A549 (cell line): ENCODE measurements at regions not wholly inside any gene's neighbourhood (a gene's known extent, or its start where the extent isn't known, plus 50 kb on each side); places are given as distances from the start of the nearest gene placed in this dataset.

Source experiments
- CTCF ChIP-seq: fragments of >200 bp; sonication (Bioruptor Twin); formaldehyde crosslinking; IDR thresholded peaks from 3 replicates; pipeline ENCODE4 v1.5.1; 2016
- EP300 ChIP-seq, 2 experiments: fragments of >200 bp; sonication (Bioruptor Twin); formaldehyde crosslinking; IDR thresholded peaks; 2 replicates in 1 of 2; 3 replicates in 1 of 2; pipeline ENCODE4 v1.6.1; 2016 to 2017
- FOSL2 ChIP-seq, 2 experiments: fragments of 450-650 bp in 1 of 2; fragments of >200 bp in 1 of 2; sonication (Bioruptor Twin) in 1 of 2; formaldehyde crosslinking; IDR thresholded peaks; 2 replicates each; pipeline versions ENCODE4 v1.5.0 to v1.6.1; 2016 to 2020; ENCODE audit warnings: mild to moderate bottlenecking in 1 of 2, moderate library complexity in 1 of 2
- HDAC2 ChIP-seq: fragments of 200-600 bp; sonication (generic); IDR thresholded peaks from 2 replicates; pipeline ENCODE4 v1.6.1; 2016
- NFE2L2 ChIP-seq: fragments of 150-350 bp; conservative IDR thresholded peaks from 2 replicates; pipeline ENCODE4 v1.6.1; 2014; ENCODE audit warnings: low read length
- POLR2A ChIP-seq: IDR thresholded peaks from 2 replicates; pipeline ENCODE4 v1.6.1; 2012; ENCODE audit warnings: mild to moderate bottlenecking, low read length
- POLR2AphosphoS2 ChIP-seq: conservative IDR thresholded peaks from 2 replicates; pipeline ENCODE4 v1.6.1; 2012; ENCODE audit warnings: low read length, improper control_type of control experiment, inconsistent platforms
- TF ChIP-seq, protein P1 (sequence below): IDR thresholded peaks from 2 replicates; pipeline ENCODE4 v1.6.1; 2012

DNA sequence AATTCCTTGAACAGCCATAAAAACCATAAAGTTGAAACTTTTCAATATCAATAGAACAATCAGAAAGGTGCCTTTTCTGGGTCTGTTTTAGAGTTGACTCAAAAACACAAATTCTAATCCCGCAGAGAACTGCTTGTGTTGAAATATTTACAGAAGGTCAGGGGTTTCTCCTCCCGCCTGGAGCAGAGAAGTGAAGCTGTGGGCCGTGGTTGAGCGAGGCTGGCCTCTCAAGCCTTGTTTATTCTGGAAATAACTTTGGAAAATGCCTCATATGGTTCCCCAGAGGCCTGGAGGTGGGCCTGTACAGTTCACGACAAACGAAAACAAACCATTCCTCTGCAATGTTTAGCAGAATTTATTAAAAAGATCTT, 90.8 kb upstream of the ERRFI1 start:
- no peak for TF ChIP-seq CTCF
- no peak for TF ChIP-seq EP300 (IDR thresholded peaks at IDR 0.05)
- TF ChIP-seq NFE2L2: no peak
- TF ChIP-seq, protein P1, sequence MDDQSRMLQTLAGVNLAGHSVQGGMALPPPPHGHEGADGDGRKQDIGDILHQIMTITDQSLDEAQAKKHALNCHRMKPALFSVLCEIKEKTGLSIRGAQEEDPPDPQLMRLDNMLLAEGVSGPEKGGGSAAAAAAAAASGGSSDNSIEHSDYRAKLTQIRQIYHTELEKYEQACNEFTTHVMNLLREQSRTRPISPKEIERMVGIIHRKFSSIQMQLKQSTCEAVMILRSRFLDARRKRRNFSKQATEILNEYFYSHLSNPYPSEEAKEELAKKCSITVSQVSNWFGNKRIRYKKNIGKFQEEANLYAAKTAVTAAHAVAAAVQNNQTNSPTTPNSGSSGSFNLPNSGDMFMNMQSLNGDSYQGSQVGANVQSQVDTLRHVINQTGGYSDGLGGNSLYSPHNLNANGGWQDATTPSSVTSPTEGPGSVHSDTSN: no peak
- no peak for TF ChIP-seq POLR2AphosphoS2
- no peak for TF ChIP-seq FOSL2 (IDR thresholded peaks at IDR 0.05)
- TF ChIP-seq FOSL2 (CRISPR knock-in tag; IDR thresholded peaks at IDR 0.05): no peak
- TF ChIP-seq POLR2A: no peak
- no peak for TF ChIP-seq HDAC2
